Effector memory CD8-positive, alpha-beta T cell (primary cell): ENCODE measurements at regions not wholly inside any gene's neighbourhood (a gene's known extent, or its start where the extent isn't known, plus 50 kb on each side); places are given as distances from the start of the nearest gene placed in this dataset.

Experiments
- ATAC-seq: fragments of 150-1000 bp; cut with Tn5 transposase; replicated peaks from 2 replicates; pipeline ENCODE4 v1.10.0; 2021; ENCODE audit warnings: mild to moderate bottlenecking, moderate library complexity
- DNase-seq, 3 experiments: peaks; one replicate each; pipeline ENCODE4 v3.0.0; 2021
- H3K27ac Mint-ChIP-seq, 2 donors: one replicate each; pipeline ENCODE4 v1.8.0; 2022; ENCODE audit warnings: mild to moderate bottlenecking in 2 of 2, mixed read lengths in 2 of 2, moderate library complexity in 2 of 2
- H3K27me3 Mint-ChIP-seq, 2 donors: one replicate each; pipeline ENCODE4 v1.8.0; 2022; ENCODE audit warnings: mixed read lengths in 2 of 2
- H3K36me3 Mint-ChIP-seq: one replicate; pipeline ENCODE4 v1.8.0; 2022; ENCODE audit warnings: mild to moderate bottlenecking, moderate library complexity, mixed read lengths; ENCODE audit not compliant: insufficient read depth
- H3K4me1 Mint-ChIP-seq, 2 donors: one replicate each; pipeline ENCODE4 v1.8.0; 2022; ENCODE audit warnings: low read depth in 2 of 2, mixed read lengths in 2 of 2
- H3K4me3 Mint-ChIP-seq, 2 donors: one replicate each; pipeline ENCODE4 v1.8.0; 2022; ENCODE audit warnings: mild to moderate bottlenecking in 2 of 2, mixed read lengths in 2 of 2, moderate library complexity in 2 of 2
- H3K9me3 Mint-ChIP-seq, 2 donors: one replicate each; pipeline ENCODE4 v1.8.0; 2022; ENCODE audit warnings: mixed read lengths in 2 of 2

- DNase-seq, result no peak
- H3K4me1 Mint-ChIP-seq, result no peaks in the 10 kb centered on the region
- no peak overlapping the region for H3K4me3 Mint-ChIP-seq
- H3K36me3 Mint-ChIP-seq, result no peaks in the 10 kb centered on the region
- no peak overlapping the region for H3K27ac Mint-ChIP-seq
- ATAC-seq, result no peak
- H3K27me3 Mint-ChIP-seq, result no peaks in the 10 kb centered on the region
- no peaks in the 10 kb centered on the region for H3K9me3 Mint-ChIP-seq
Observed at GRCh38 chr5:68776381-68776780, 317.4 kb upstream of the SLC30A5 start.

GRCh38 chr5:68777135-68777534 is 316.7 kb upstream of the SLC30A5 start:
- Mint-ChIP-seq H3K36me3 (no peaks in the 10 kb centered on the region), H3K9me3 (no peaks in the 10 kb centered on the region), H3K4me3 (no peak overlapping the region), H3K4me1 (no peaks in the 10 kb centered on the region), H3K27ac (no peak overlapping the region), H3K27me3 (no peaks in the 10 kb centered on the region)
- no peak for ATAC-seq
- DNase-seq, result no peak

GRCh38 chr5:68778484-68778883 is 315.3 kb upstream of the SLC30A5 start:
- no peaks in the 10 kb centered on the region for H3K4me1 Mint-ChIP-seq
- no peaks in the 10 kb centered on the region for H3K9me3 Mint-ChIP-seq
- no peak for DNase-seq
- no peak overlapping the region for H3K27ac Mint-ChIP-seq
- no peaks in the 10 kb centered on the region for H3K27me3 Mint-ChIP-seq
- no peak for ATAC-seq
- no peaks in the 10 kb centered on the region for H3K36me3 Mint-ChIP-seq
- H3K4me3 Mint-ChIP-seq, result no peak overlapping the region

GRCh38 chr5:68780299-68780955 is 313.4 kb upstream of the SLC30A5 start:
- H3K4me3 Mint-ChIP-seq, result no peak overlapping the region
- H3K27me3 Mint-ChIP-seq, result no peaks in the 10 kb centered on the region
- no peaks in the 10 kb centered on the region for H3K4me1 Mint-ChIP-seq
- no peaks in the 10 kb centered on the region for H3K36me3 Mint-ChIP-seq
- ATAC-seq (no peak), DNase-seq (no peak)
- H3K27ac Mint-ChIP-seq, result no peak overlapping the region
- no peaks in the 10 kb centered on the region for H3K9me3 Mint-ChIP-seq

GRCh38 chr5:68793074-68793473 is 300.7 kb upstream of the SLC30A5 start:
- DNase-seq (no peak), ATAC-seq (no peak)
- H3K36me3 Mint-ChIP-seq, result no peaks in the 10 kb centered on the region
- no peak overlapping the region for H3K4me3 Mint-ChIP-seq
- H3K27ac Mint-ChIP-seq, result no peak overlapping the region
- H3K9me3 Mint-ChIP-seq, result no peaks in the 10 kb centered on the region
- H3K4me1 Mint-ChIP-seq, result no peaks in the 10 kb centered on the region
- peaks cover 14 to 46% of the 10 kb centered on the region in 2 donors for H3K27me3 Mint-ChIP-seq

- Mint-ChIP-seq H3K4me3 (no peak overlapping the region), H3K27me3 (peaks cover 14 to 45% of the 10 kb centered on the region in 2 donors), H3K9me3 (no peaks in the 10 kb centered on the region), H3K36me3 (no peaks in the 10 kb centered on the region), H3K27ac (no peak overlapping the region), H3K4me1 (no peaks in the 10 kb centered on the region)
- DNase-seq, result no peak
- ATAC-seq, result no peak
Observed at GRCh38 chr5:68793993-68794392, 299.8 kb upstream of the SLC30A5 start.

GRCh38 chr5:68795190-68795589 is 298.6 kb upstream of the SLC30A5 start:
- peaks cover 14 to 38% of the 10 kb centered on the region in 2 donors for H3K27me3 Mint-ChIP-seq
- ATAC-seq (no peak), DNase-seq (no peak)
- no peak overlapping the region for H3K4me3 Mint-ChIP-seq
- no peaks in the 10 kb centered on the region for H3K9me3 Mint-ChIP-seq
- no peaks in the 10 kb centered on the region for H3K4me1 Mint-ChIP-seq
- H3K27ac Mint-ChIP-seq, result no peak overlapping the region
- H3K36me3 Mint-ChIP-seq, result no peaks in the 10 kb centered on the region

- ATAC-seq (no peak), DNase-seq (no peak)
- no peaks in the 10 kb centered on the region for H3K9me3 Mint-ChIP-seq
- H3K4me3 Mint-ChIP-seq, result no peak overlapping the region
- H3K27ac Mint-ChIP-seq, result peak overlapping the region in 1 of 2 donors; percentile 45
- H3K36me3 Mint-ChIP-seq, result no peaks in the 10 kb centered on the region
- H3K27me3 Mint-ChIP-seq, result peaks cover 14 to 28% of the 10 kb centered on the region in 2 donors
- no peaks in the 10 kb centered on the region for H3K4me1 Mint-ChIP-seq
Observed at GRCh38 chr5:68798877-68799843, 294.7 kb upstream of the SLC30A5 start.

GRCh38 chr5:68802430-68802829 is 291.4 kb upstream of the SLC30A5 start:
- peaks cover 0 to 2% of the 10 kb centered on the region in 2 donors for H3K27me3 Mint-ChIP-seq
- H3K4me3 Mint-ChIP-seq, result no peak overlapping the region
- H3K9me3 Mint-ChIP-seq, result no peaks in the 10 kb centered on the region
- no peak for DNase-seq
- H3K36me3 Mint-ChIP-seq, result no peaks in the 10 kb centered on the region
- no peaks in the 10 kb centered on the region for H3K4me1 Mint-ChIP-seq
- no peak for ATAC-seq
- H3K27ac Mint-ChIP-seq, result no peak overlapping the region

GRCh38 chr5:68803881-68804319 is 289.9 kb upstream of the SLC30A5 start:
- H3K4me3 Mint-ChIP-seq, result no peak overlapping the region
- DNase-seq (no peak), ATAC-seq (no peak)
- no peaks in the 10 kb centered on the region for H3K9me3 Mint-ChIP-seq
- no peak overlapping the region for H3K27ac Mint-ChIP-seq
- H3K27me3 Mint-ChIP-seq, result peaks cover 0 to 8% of the 10 kb centered on the region in 2 donors
- no peaks in the 10 kb centered on the region for H3K36me3 Mint-ChIP-seq
- H3K4me1 Mint-ChIP-seq, result no peaks in the 10 kb centered on the region

- Mint-ChIP-seq H3K36me3 (no peaks in the 10 kb centered on the region), H3K27me3 (peaks cover 0 to 8% of the 10 kb centered on the region in 2 donors), H3K4me1 (no peaks in the 10 kb centered on the region), H3K9me3 (no peaks in the 10 kb centered on the region), H3K27ac (no peak overlapping the region), H3K4me3 (no peak overlapping the region)
- DNase-seq (no peak), ATAC-seq (no peak)
Observed at GRCh38 chr5:68804343-68804742, 289.5 kb upstream of the SLC30A5 start.

- no peak overlapping the region for H3K27ac Mint-ChIP-seq
- ATAC-seq (no peak), DNase-seq (no peak)
- peaks cover 0 to 8% of the 10 kb centered on the region in 2 donors for H3K27me3 Mint-ChIP-seq
- H3K4me3 Mint-ChIP-seq, result no peak overlapping the region
- H3K4me1 Mint-ChIP-seq, result no peaks in the 10 kb centered on the region
- no peaks in the 10 kb centered on the region for H3K9me3 Mint-ChIP-seq
- no peaks in the 10 kb centered on the region for H3K36me3 Mint-ChIP-seq
Observed at GRCh38 chr5:68805444-68805843, 288.4 kb upstream of the SLC30A5 start.

GRCh38 chr5:68817632-68818031 is 276.2 kb upstream of the SLC30A5 start:
- H3K9me3 Mint-ChIP-seq, result no peaks in the 10 kb centered on the region
- H3K27ac Mint-ChIP-seq, result no peak overlapping the region
- no peaks in the 10 kb centered on the region for H3K4me1 Mint-ChIP-seq
- ATAC-seq (no peak), DNase-seq (no peak)
- no peak overlapping the region for H3K4me3 Mint-ChIP-seq
- no peaks in the 10 kb centered on the region for H3K36me3 Mint-ChIP-seq
- H3K27me3 Mint-ChIP-seq, result peaks cover 43 to 63% of the 10 kb centered on the region in 2 donors
